ENCODE measurements at regions not wholly inside any gene's neighbourhood (a gene's known extent, or its start where the extent isn't known, plus 50 kb on each side); places are given as distances from the start of the nearest gene placed in this dataset.

- no peaks in the 10 kb centered on the region for H3K4me1 ChIP-seq (ENCODE audit: low read depth)
- no peaks in the 10 kb centered on the region for H3K9me3 ChIP-seq
- no peak for TF ChIP-seq CTCF (IDR thresholded peaks at IDR 0.05)
- intact Hi-C loops (cut with DNase I, micrococcal nuclease): no loop called here
- no peaks in the 10 kb centered on the region for H3K36me3 ChIP-seq (ENCODE audit: low read depth)
- no peak for ATAC-seq
- DNase-seq: no peak
- H3K4me3 ChIP-seq: no peak overlapping the region
Observed at GRCh38 chr4:1505511-1506460, 99.5 kb upstream of the NKX1-1 start.

- Histone ChIP-seq H3K4me3 (no peak overlapping the region), H3K9me3 (no peaks in the 10 kb centered on the region), H3K4me1 (ENCODE audit: low read depth) (no peaks in the 10 kb centered on the region), H3K36me3 (ENCODE audit: low read depth) (no peaks in the 10 kb centered on the region)
- no peak for TF ChIP-seq CTCF (IDR thresholded peaks at IDR 0.05)
- ATAC-seq (no peak), DNase-seq (no peak)
- intact Hi-C loops (cut with DNase I, micrococcal nuclease): no loop called here
Observed at GRCh38 chr4:1504595-1505500, 98.6 kb upstream of the NKX1-1 start.

GRCh38 chr4:1503583-1504471, 97.6 kb upstream of the NKX1-1 start:
- TF ChIP-seq CTCF (IDR thresholded peaks at IDR 0.05): no peak
- DNase-seq (peak in 2 of 3 donors; percentile 17 to 46), ATAC-seq (no peak)
- no peak overlapping the region for H3K4me3 ChIP-seq
- no peaks in the 10 kb centered on the region for H3K4me1 ChIP-seq (ENCODE audit: low read depth)
- intact Hi-C loops (cut with DNase I, micrococcal nuclease): no loop called here
- H3K9me3 ChIP-seq: no peaks in the 10 kb centered on the region
- H3K36me3 ChIP-seq (ENCODE audit: low read depth): no peaks in the 10 kb centered on the region

GRCh38 chr4:1502976-1503375, 96.7 kb upstream of the NKX1-1 start:
- Histone ChIP-seq H3K4me3 (no peak overlapping the region), H3K9me3 (no peaks in the 10 kb centered on the region), H3K36me3 (ENCODE audit: low read depth) (no peaks in the 10 kb centered on the region), H3K4me1 (ENCODE audit: low read depth) (no peaks in the 10 kb centered on the region)
- no peak for TF ChIP-seq CTCF (IDR thresholded peaks at IDR 0.05)
- ATAC-seq (no peak), DNase-seq (peak in 2 of 3 donors; percentile 20 to 40)
- intact Hi-C loops (cut with DNase I, micrococcal nuclease): no loop called here

GRCh38 chr4:1502501-1502886, 96.3 kb upstream of the NKX1-1 start:
- no peak for ATAC-seq
- Histone ChIP-seq H3K9me3 (no peaks in the 10 kb centered on the region), H3K36me3 (ENCODE audit: low read depth) (no peaks in the 10 kb centered on the region), H3K4me3 (no peak overlapping the region), H3K4me1 (ENCODE audit: low read depth) (no peaks in the 10 kb centered on the region)
- intact Hi-C loops (cut with DNase I, micrococcal nuclease): no loop called here
- DNase-seq: peak in 1 of 3 donors; percentile 7
- TF ChIP-seq CTCF (IDR thresholded peaks at IDR 0.05): no peak
